Left renal cortex interstitium (tissue), 4 donors: ENCODE measurements at regions not wholly inside any gene's neighbourhood (a gene's known extent, or its start where the extent isn't known, plus 50 kb on each side); places are given as distances from the start of the nearest gene placed in this dataset.
"Not testable (repeated sequence)": the region's sequence is repeated elsewhere in the genome, so short reads cannot be mapped to it uniquely, and the experiment has no call there.

Experiments used
- DNase-seq, 4 donors: peaks; one replicate each; pipeline ENCODE4 v3.0.0-alpha.2; 2013; ENCODE audit warnings: low read depth in 4 of 4, low spot score in 2 of 4, missing footprints in 1 of 4

DNA sequence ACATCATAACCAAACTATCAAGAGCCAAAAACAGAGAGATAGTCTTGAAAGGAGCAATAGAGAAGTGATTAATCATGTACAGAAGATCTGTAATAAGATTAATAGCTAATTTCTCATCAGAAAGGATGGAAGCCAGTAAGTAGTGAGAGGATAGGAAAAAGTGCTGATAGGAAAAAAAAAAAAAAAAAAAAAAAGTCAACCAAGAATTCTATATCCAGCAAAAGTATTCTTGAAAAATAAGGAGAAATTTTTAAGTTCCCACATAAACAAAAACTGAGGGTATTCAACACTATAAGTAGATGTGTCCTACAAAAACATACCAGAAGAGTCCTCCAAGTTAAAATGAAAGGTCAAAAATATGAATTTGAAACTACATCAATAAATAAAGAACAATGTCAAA lies 218.7 kb upstream of the GPC6 start:
- DNase-seq: no peak

DNA sequence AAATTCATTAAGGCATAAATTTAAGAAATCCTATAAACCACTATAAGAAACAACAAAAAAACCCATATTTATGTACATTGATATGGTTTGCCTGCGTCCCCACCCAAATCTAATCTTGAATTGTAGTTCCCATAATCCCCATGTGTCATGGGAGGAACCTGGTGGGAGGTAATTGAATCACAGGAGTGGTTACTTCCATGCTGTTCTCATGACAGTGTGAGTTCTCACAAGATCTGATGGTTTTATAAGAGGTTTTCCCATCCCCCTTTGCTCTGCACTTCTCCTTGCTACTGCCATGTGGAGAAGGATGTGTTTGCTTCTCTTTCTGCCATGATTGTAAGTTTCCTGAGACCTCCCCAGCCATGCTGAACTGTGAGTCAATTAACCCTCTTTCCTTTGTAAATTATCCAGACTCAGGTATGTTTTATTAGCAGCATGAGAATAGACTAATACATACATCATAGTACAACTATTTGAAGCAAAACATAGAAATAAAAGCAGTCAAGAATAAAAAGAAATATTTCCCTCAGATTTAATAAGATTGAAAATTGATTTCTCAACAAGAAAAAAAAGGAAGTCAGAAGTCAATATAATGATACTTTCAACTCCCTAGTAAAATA lies 209.0 kb upstream of the GPC6 start:
- DNase-seq: no peak

DNA sequence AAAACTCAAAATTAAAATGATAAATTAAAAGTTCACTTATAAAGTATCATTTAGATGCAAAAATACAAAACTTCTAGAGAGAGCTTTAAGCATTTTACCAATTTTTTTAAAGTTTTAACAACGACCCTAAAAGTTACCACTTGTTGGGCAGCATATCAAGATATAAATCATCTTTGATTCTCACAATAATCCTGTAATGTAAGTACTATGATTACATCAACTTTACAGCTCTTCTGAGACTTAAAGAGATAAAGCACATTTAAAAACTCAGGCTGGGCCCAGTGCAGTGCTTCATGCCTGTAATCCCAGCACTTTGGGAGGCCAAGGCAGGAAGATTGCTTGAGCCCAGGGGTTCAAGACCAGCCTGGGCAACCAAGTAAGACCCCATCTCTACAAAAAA lies 202.7 kb upstream of the GPC6 start:
- no peak for DNase-seq

DNA sequence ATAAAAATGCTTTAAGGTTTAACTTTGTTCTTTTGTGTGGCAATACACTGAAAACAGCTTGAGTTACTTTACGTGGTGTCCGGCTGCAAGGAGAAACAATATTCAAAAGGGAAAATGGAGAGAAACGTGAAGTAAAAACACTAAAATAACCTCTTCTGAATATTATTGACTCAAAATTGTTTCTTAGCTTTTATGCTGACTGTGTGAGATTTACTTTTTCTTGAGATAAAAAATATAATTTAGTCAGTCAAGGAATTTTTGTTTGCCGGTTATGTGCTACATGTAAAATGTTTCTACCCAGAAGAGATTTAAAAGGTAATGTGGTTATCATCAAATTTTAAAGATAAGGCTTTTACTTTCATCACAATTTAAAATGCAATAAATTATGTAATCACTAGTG lies 200.6 kb upstream of the GPC6 start:
- DNase-seq: no peak

DNA sequence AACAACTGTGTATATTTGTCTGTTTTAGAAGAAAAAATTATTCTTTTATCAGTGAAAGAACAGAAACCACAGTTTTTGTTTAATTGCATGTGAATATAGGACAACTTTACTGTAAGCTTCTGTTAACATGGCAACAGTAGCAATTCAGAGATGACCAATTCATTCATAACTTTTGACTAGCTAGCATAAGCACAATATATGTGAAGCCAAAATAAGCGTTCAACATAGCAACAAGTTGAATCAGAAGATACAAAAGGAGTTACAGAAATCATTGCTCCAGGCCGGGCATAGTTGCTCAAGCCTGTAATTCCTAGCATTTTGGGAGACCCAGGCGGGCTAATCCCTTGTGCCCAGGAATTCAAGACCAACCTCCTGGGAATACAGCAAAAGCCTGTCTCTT lies 197.1 kb upstream of the GPC6 start:
- DNase-seq: no peak

DNA sequence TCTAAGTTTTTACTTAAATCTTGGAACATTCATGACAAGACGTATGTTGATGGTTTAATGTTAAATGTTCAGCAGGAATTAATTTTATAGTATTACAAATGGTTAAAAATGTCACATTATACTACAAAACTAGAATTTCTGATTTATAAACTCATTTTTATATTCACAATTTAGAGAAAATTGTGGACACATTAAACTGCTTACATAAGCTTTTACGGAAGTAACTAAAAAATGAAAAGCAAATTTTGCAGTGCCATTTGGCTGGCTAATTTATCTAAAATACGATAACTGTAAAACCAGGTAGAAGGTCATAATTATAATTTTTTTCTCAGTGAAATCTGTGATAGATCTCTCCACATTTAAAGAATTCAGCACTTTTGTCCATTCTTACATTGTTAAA lies 190.2 kb upstream of the GPC6 start:
- DNase-seq: no peak

DNA sequence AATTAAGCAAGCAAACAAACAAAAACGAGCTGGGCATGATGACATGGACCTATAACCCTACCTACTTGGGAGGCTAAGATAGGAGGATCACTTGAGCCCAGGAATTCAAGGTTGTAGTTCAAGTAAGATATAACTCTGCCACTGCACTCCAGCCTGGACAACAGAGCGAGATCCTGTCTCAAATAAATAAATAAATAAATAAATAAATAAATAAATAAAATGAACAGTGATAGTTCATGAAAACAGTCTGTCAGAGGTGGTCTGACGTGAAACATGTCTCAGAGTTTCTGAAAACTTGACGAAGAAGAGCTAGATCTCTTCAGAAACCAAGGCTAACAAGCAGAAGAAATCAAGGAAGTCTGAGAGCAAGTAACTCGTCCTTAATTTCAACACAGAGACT lies 188.8 kb upstream of the GPC6 start:
- DNase-seq: no peak

DNA sequence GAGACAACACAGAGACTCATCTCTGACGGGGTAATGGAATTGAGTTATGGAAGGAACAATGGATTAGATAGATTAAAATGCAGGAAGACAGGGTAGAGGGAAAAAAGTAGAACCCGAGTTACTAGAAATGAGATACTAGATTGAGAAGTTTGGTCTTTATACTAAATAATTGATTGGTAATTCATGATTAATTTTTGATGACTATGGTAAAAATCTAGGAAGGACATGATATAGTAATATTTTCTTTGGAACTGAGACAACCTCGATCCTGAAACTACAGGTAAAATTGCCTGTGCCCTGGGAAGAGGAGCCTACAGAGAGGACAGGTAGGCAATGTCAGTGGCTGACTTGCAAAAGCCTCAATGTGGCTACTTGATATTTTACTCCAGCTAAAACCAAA lies 188.4 kb upstream of the GPC6 start:
- no peak for DNase-seq

DNA sequence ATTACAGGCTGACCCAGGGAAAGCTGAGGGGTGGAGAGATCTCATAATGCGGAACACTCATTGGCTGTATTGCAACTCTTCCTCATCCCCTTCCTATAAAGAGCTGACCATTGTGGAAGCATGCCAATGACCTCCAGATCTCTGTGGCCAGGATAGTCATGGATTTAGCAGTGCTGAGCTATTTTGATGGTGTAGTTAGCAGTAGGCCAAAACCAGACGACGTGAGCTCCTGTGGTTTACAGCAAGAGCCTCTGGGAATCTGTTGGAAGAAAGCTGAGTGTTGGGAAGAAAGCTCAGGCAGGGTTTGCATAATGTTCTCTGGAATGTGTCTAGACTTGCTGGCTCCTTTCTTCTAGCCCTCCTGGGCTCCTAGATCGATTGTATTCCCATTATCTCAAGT lies 187.5 kb upstream of the GPC6 start:
- DNase-seq: no peak

DNA sequence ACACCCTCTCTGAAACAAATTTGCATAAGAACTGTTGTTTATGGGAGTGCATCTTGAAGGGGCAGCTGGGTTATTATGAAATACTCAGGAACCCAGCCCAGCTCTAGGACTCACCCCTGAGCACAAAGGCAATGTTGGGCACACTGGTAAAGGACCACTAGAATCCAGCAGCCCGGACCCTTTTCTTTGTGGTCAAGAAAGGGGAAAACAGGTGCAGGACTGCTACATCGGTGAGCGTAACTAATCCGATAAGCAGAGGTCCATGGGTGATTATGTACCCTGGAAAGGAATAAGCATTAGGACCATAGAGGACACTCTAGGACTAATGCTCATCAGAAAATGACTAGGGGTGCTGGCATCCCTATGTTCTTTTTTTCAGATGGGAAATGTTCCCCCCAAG lies 185.0 kb upstream of the GPC6 start:
- not testable (repeated sequence) for DNase-seq

DNA sequence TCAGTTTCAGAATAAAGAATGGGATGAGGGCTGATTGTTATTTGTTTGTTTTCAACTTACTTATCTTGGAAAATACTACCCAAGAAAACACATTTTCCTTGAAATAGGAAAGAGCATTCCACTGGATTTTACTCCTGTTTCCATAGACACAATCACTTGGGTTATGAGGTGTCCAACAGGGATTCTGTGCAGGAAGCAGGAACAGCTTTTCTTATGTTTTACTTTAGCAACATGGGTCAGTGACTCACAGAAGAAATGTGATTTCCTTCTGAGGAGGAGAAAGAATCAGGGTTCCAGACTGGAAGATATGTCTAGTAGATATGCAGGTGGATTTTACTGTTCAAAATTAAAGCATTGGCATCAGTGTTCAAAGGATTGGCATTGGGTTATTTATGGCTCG lies 180.8 kb upstream of the GPC6 start:
- no peak for DNase-seq

DNA sequence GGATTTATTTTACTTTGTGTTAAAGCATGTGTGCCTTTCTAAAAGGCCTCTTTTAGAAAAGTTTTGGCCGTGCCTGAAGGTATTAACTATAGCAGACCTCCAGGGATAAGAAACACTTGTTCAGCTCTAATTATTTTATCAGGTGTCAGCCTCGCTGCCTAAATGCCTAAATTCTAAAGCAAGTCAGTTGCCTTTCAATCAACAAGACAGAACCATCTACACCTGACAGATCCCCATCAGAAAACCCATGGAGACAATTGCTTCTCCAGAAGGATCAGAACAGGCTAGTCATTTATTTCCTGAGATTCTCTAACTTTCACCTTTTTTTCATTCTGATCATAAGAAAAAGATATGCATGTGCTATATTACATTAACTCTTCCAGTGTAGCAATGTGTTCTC lies 171.4 kb upstream of the GPC6 start:
- DNase-seq: no peak

DNA sequence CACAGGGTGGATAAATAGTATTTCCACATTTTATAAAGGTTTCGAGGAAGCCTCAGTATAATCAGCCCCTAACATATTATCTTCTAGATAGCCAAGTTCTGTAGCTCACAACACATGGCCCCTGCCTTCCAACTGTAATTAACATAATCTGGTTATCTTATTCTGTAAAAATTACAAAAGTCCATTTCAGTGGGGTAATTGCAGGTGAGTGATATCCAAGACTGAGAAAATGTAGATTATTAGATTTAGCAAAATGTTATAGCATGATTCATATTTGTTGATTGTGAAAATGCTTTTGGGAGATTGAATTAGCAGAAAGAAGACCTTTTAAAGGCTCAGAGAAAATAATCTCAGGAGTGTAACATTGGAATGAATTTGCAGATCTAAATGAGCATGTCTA lies 168.3 kb upstream of the GPC6 start:
- no peak for DNase-seq

DNA sequence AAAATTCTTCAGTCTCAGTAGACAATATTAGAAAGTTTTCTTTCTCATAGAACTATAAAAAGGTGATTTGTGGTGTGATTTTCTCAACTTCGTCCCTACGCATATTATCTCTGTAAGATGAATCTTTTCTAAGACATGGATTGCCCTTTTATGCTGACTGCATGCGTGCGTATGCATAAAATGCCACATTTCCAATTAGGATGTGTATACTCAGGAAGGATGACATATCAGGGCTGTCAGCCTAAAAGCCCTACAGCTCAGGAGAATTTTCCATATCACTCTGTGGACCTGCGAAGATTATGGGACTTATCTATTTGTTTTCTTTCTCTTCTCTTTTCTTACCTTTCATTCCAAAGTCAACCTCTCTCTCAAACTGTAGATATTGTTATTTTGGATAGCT lies 166.5 kb upstream of the GPC6 start:
- DNase-seq: no peak

DNA sequence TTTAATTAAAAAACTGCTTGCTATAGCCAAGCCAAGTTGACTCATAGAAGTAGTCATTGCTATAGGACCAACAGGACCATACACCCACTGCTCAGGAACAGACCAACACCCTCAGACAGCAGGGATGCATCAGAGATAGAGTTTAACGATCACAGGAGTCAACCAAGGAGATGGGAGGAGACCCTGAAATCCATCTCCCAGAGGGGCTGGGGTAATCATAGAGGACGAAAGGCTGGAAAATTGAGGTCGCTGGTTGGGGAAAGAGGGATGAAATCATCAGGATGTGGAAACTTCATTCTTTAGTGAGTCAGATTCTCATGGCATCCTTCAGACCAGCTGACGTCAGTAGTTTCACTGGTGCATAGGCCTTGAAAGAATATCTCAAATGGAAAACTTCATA lies 160.4 kb upstream of the GPC6 start:
- DNase-seq: no peak

DNA sequence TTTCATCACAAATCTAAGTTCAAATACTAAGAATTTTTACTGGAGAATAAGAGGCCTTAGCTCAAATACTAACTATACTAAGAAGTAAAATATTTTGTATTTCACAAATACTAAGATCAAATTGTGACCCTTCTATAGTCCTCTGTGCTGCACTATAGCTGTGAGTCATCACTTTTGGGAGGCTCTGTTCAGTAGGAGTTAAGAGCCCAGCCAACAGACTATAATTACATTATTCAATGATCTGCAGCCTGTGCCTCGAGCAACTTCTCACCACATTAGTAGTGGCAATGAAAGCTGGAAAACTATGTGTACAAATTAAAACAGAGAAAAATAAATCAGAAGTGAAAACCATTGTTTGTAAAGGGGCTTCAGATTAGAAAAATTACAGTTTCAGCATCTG lies 147.3 kb upstream of the GPC6 start:
- DNase-seq: no peak

DNA sequence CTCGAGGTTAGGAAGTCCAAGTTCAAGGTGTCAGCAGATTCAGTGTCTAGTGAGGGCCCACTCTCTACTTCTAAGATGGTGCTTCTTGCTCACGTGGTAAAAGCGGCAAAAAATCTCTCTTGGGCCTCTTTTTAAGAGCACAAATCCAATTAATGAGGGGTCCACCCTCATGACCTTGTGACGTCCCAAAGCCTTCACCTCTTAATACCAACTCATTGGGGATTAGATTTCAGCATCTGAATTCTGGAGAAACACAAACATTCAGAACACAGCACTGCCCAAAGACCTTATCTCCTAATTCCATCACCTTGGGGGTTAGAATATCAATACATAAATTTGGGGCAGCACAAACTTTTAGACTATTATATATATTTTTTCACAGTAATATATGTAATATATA lies 146.4 kb upstream of the GPC6 start:
- no peak for DNase-seq

DNA sequence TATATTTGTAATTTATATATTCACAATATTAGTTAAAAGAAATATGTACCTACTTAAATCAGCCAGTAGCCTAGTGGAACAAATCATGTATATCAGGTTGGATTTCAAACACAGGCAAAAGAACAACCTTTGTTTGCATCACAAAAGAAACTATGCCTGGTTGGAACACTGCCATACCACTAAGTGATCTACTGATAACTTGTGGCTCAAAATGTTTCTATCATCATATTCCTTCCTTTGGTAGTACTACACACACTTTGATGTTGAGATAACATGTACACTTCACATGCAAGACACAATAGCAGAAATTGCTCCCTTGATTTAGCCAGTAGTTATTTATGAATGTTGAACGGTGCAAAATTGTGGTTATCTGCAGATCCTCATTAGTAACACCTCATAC lies 146.0 kb upstream of the GPC6 start:
- DNase-seq: no peak

DNA sequence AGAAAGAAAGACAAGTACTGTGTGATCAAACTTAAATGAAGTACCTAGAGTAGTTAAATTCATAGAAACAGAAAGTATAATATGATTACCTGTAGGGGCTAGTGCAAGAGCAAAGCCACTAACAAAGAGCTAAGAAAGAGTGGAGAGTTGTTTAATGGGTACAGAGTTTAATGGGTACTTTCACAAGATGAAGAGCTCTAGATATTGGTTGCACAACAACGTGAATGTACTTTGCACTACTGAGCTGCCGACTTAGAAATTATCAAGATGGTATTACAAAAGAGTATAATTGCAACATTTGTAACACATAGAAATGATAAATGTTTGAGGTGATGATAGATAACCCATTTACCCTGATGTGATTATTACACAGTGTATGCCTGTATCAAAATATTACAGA lies 140.3 kb upstream of the GPC6 start:
- no peak for DNase-seq

DNA sequence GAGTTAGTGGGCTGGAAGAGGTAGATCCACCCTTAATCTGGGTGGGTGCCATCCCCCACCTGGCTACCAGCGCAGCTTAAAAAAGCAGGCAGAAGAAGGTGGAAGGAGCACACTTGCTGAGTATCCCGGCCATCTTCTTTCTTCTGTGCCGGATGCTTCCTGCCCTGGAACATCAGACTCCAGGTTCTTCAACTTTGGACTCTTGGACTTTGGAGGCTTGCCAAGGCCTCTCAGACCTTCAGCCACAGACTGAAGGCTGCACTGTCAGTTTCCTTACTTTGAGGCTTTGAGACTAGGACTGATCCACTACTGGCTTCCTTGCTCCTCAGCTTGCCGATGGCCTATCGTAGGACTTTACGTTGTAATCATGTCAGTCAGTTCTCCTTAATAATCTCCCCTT lies 127.6 kb upstream of the GPC6 start:
- DNase-seq: no peak

DNA sequence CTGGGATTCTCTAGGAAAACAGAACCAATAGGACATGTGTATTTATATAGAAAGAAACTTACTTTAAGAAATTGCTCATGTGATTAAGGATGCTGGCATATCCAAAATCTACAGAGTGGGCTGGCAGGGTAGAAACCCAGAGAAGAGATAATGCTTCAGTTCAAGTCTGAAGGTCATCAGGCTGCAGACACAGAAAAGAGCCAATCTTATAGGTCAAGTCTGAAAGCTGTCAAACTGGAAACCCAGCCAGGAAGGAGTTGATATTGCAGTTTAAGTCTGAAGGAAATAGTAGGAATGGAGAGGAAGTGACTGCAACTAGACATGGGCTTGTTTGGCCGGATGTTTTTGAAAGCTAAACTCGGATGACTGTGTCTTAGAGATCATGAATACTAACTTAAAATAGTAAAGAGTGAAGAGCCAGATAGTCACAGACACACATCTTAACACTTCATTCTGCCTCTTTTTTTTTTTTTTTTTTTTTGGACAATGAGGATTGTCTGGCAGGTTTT lies 125.3 kb upstream of the GPC6 start:
- DNase-seq: no peak

DNA sequence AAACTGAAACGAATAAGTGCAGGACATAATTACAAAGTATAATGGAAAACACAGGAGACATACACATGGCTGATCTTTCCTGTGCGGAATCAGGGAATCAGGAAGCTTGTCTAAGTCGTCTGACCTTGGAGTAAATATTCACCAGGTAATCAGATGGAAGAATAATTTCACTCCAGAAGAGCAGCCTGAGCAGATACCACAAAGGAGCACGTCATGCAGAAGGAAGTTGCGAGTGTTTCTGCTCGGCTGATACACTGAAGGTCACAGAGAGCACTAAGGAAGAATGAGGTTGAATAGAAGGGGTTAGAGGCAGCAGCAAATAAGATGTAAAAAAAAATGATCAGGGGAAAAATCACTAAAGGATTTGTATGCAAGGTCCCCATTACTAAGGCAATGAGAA lies 122.3 kb upstream of the GPC6 start:
- DNase-seq: no peak

DNA sequence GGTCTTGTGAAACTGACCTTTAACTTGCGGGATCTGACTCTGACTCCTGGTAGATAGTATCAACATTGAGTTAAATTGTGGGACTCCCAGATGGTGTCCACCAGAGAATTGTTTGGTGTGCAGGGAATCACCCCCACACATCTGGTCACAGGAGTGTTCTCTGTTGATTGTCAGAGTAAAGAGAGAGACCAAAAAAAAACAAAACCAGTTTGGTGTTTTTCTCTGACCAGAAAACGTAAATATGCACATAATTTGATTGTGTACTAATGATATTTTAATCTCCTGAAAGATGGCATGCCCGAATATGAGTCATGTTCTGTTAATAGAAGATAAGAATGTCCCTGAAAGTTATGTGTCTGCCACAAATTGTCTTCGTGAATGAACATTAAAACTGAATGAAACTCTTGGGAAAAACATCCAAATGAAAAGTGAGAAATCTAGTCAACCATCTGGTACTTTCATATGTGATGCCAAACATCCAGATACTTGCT lies 118.5 kb upstream of the GPC6 start:
- no peak for DNase-seq
